Forelimb muscle (tissue), 1 donor: ENCODE measurements at regions not wholly inside any gene's neighbourhood (a gene's known extent, or its start where the extent isn't known, plus 50 kb on each side); places are given as distances from the start of the nearest gene placed in this dataset.
"Not testable (repeated sequence)": the region's sequence is repeated elsewhere in the genome, so short reads cannot be mapped to it uniquely, and the experiment has no call there.

Experiments used
- DNase-seq: peaks from one replicate; pipeline ENCODE4 v3.0.0-alpha.2; 2013; ENCODE audit warnings: low read depth

DNA sequence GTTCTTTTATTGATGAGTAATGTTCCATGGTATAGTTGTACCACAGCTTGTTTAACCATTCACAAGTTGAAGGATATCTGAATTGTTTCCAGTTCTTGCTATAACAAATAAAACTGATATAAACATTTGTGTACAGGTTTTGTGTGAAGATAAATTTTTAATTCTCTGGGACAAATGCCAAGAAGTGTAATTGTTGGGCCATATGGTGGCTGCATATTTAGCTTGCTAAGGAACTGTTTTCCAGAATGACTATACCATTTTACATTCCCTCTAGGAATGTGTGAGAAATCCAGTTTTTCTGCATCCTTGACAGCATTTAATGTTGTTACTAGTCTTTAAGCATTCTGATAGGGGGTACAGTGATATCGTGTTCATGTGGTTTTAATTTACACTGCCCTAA lies 368.5 kb downstream of the KIF2B start:
- no peak for DNase-seq

- DNase-seq, result no peak
Observed at GRCh38 chr17:54194268-54194667, 371.5 kb downstream of the KIF2B start.

DNA sequence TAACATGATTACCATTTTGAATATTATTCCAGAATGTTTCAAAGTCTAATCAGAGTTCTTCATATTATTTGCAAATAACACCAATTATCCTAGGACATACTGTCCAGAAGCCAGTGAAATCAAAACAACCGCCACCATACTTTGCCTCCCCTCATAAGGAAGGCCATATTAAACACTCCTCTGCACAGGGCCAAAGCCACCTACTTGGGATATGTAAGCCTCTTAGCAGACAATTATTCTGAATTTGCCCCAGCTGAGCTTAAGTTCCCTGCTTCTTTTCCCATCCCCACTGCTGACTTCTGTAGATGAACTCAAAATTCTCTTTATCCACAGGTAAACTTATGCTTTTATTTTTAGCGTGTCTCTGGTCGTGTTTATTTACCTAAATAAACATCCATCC lies 374.0 kb downstream of the KIF2B start:
- no peak for DNase-seq

- not testable (repeated sequence) for DNase-seq
Observed at GRCh38 chr17:54201380-54201779, 378.7 kb downstream of the KIF2B start.

DNA sequence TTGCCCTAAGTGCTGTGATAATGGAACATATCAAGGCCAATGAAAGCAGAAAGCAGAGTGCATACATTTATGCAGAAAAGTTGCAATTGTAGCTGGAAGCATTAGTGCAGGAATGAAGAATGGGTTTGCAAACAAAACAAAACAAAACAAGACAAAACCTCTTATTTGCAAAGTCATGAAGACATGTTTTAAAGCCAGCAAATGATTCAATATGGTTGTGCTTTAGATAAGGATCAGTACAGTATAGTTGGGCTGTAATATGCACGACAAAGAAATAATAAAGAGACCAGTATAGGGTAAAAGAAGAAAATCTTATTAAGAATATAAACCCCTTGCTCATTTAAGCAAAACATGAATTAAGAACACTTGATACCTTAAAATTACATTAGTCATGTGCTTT lies 398.1 kb downstream of the KIF2B start:
- DNase-seq, result no peak

GRCh38 chr17:54221499-54221898 lies 398.8 kb downstream of the KIF2B start:
- no peak for DNase-seq

- DNase-seq, result no peak
Observed at GRCh38 chr17:54235571-54235970, 412.8 kb downstream of the KIF2B start.

- DNase-seq, result no peak
Observed at GRCh38 chr17:54237911-54238515, 415.3 kb downstream of the KIF2B start.

- DNase-seq, result no peak
Observed at GRCh38 chr17:54239291-54239690, 416.6 kb downstream of the KIF2B start.

GRCh38 chr17:54255696-54256095 lies 433.0 kb downstream of the KIF2B start:
- no peak for DNase-seq

DNA sequence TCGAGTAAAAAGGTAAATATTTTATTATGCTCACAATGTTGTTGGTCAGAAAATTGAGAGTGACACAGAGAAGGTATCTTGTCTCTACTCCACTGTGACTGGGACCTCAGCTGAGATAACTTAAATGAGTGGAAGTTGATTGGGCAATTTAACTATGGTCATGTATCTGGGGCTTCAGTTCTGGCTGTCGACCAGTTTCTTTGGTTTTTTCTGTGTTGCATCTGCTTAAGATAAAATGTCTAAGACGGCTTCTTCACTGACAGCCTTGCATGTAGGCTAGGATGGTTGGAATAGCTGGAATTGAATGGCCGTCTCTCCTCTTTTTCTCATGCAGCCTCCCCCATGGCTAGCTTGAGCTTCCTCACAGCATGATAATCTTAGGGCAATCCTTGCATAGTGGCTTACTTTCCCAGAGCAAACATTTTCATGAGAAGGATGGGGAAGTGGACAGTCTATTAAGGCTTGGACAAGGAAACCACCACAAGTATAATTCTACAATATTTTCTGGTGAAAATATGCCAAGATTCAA lies 433.7 kb downstream of the KIF2B start:
- DNase-seq, result no peak

DNA sequence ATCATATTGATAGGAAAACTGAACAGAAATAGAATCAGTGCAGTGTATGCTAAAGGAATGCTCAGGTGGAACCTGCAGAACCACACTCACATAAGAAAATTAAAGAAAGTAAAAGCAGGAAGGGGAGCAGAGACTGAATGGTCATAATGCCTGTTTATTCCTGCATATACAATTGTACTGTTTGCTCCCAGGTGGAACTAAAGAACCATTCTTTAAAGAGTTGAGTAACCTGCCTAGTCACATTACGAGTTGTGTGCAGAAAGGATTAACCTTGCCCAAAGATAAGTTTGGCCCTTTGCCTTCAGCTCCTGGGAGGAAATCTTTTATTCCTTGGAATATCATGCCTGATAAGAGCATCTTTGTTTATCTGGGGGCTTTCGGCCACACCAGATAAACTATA lies 434.7 kb downstream of the KIF2B start:
- no peak for DNase-seq

GRCh38 chr17:54259476-54259875 lies 436.7 kb downstream of the KIF2B start:
- DNase-seq, result no peak

DNA sequence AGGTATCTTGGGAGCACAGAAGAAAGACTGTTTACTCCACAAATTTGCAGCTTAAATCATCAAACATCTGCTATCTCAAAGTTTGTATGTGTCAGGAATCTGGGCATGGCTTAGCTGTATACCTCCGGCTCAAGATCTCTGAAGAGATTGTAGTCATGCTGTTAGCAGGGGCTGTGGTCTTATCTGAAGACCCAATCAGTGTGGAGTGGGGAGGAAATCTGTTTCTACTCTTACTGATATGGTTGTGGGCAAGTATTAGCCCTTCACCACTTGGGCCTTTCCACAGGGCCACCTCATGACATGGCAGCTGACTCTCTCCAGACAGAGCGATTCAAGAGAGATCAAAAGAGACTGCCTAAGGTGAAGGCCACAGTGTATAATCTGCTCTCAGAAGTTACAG lies 438.7 kb downstream of the KIF2B start:
- DNase-seq, result no peak

DNA sequence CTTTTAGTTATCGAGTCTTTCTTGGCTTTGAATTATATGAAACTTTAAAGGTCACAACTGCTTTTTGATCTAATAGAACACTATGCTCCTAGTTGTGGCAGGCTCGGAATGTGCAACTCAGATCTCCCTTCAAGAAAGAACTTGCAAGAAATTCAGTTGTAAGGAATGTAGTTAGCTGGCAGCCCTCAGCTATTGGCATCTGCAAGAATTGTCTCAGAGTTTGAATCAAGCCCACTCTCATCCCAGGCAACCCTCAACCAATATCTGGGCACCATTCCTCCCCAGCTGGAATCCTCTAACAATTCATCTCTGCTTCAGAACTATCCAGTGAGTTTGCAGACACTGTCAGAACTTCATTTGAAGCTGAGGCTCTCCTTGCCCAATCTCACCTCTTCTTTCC lies 447.2 kb downstream of the KIF2B start:
- DNase-seq, result no peak

DNA sequence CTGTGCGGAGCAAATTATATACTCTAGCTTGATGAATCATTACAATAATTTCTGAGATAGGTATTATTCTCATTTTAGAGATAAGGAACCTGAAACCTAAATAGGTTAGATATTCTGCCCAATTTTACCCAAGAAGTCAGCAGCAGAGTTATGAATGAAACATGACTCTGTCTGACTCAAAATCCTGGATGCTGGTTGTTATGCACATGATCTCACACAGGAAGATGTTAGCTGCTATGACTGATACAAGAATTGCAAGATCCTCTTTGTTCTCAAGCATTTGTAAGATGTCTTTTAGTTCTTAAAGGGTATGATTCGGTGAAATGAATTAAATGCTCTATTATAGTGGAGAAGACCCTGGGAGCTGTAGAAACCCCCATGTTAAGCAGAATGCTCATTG lies 447.8 kb downstream of the KIF2B start:
- DNase-seq, result no peak

GRCh38 chr17:54277868-54278267 lies 455.1 kb downstream of the KIF2B start:
- no peak for DNase-seq

DNA sequence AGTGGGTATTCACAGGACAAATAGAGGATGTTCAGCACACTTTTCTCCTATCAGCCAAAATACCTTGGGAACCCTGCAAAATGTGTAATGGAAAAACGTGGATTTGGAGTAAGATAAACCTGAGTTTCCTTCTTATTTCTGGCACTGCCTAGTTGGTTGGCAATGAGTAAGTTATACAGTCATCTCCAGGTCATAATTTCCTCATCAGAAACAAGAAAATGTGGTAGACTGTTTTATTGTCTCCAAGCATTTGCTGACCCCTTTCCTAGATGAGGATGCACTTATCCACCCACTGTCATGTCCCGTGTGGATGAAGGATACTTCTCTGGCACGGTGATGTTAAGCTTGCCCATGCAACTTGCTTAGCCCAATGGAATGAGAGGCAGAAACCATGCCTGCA lies 458.0 kb downstream of the KIF2B start:
- DNase-seq, result no peak

- no peak for DNase-seq
Observed at GRCh38 chr17:54282886-54283285, 460.2 kb downstream of the KIF2B start.

GRCh38 chr17:54307351-54307750 lies 484.6 kb downstream of the KIF2B start:
- no peak for DNase-seq

- DNase-seq, result no peak
Observed at GRCh38 chr17:54324813-54325212, 502.1 kb downstream of the KIF2B start.

- DNase-seq, result no peak
Observed at GRCh38 chr17:54339731-54340130, 517.0 kb downstream of the KIF2B start.

DNA sequence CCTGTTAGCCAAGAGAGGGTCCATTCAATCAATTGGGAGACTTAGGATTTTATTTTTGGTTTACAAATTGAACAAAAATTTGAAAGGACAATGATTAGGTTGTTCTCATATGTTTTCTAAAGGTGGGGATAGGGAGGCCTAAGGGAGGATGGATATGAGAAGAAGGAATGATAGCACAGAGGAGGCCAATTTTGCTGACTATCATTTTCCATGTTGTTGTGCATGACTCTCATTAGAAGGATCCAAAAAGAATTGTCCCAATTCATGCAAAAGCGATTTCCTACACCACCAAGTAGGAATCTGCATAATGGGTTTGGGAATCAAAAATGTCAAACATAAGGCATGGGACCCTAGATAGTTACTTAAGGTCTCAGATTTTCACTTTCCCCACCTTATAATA lies 524.8 kb downstream of the KIF2B start:
- DNase-seq, result no peak

- DNase-seq, result no peak
Observed at GRCh38 chr17:54348234-54348633, 525.5 kb downstream of the KIF2B start.
